ENCODE measurements at regions not wholly inside any gene's neighbourhood (a gene's known extent, or its start where the extent isn't known, plus 50 kb on each side); places are given as distances from the start of the nearest gene placed in this dataset.

DNA sequence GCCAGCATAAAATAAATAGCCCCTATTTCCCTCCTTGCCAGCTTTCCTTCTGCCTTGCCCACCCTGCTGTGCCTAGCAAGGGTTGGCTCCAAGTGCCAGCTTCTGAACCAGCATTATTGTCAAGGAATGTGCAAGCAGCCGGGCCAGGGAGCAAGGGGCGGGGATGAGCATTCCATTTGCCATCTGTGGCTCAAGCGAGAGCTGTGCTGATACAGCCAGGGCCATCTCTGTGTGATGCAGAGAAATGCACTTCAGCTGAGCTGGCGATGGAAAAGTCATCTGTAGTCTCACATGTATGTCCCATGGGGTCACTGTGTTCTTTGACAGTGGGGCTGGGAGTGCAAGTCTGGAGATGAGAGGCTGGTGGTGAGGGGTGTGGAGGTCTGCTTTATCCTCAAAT is 137.3 kb downstream of the SUDS3 start:
- TF ChIP-seq ZNF140 (CRISPR knock-in tag; IDR thresholded peaks at IDR 0.05) (no peak), HDAC8 (tag; IDR thresholded peaks at IDR 0.05) (no peak), PTRF (tag; IDR thresholded peaks at IDR 0.05) (no peak), SP2 (IDR thresholded peaks at IDR 0.05; ENCODE audit: extremely low read depth, low read depth, low read length, poor library complexity, severe bottlenecking) (no peak), TEAD1 (CRISPR knock-in tag; IDR thresholded peaks at IDR 0.05) (no peak), KDM1A (IDR thresholded peaks at IDR 0.05) (no peak), ZNF174 (CRISPR knock-in tag; IDR thresholded peaks at IDR 0.05) (no peak), BMI1 (IDR thresholded peaks at IDR 0.05; ENCODE audit: low read length) (no peak)
- TF ChIP-seq, protein P1, sequence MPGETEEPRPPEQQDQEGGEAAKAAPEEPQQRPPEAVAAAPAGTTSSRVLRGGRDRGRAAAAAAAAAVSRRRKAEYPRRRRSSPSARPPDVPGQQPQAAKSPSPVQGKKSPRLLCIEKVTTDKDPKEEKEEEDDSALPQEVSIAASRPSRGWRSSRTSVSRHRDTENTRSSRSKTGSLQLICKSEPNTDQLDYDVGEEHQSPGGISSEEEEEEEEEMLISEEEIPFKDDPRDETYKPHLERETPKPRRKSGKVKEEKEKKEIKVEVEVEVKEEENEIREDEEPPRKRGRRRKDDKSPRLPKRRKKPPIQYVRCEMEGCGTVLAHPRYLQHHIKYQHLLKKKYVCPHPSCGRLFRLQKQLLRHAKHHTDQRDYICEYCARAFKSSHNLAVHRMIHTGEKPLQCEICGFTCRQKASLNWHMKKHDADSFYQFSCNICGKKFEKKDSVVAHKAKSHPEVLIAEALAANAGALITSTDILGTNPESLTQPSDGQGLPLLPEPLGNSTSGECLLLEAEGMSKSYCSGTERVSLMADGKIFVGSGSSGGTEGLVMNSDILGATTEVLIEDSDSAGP (CRISPR knock-in tag; IDR thresholded peaks at IDR 0.05) = no peak
- no TSS peak for BruUV-seq (replicated peaks)
- ChIA-PET CTCF (ENCODE audit: low intra/inter-chr PET ratio) (no interaction called here), POLR2A (interaction anchor here (0.5 kb wide), 1 partner anchor 595 kb away, joined by 3 read pairs; no protein-coding TSS in a partner anchor)
- H3K27ac ChIP-seq (ENCODE audit: extremely low read depth, low read depth, low read length) = no peak overlapping the region
- no peaks in the 10 kb centered on the region for H3K4me1 ChIP-seq (replicated peaks in 1 of 2; ENCODE audit: control insufficient read depth in 2 of 2, insufficient read depth in 2 of 2, low read length in 2 of 2)
- in situ Hi-C loops (cut with MboI) (no loop called here), intact Hi-C loops (cut with micrococcal nuclease) (no loop called here)
- no peak overlapping the region for H3K9ac ChIP-seq (ENCODE audit: insufficient read depth in 1 of 2, low read depth in 2 of 2, low read length in 2 of 2)
- no peaks in the 10 kb centered on the region for H3K36me3 ChIP-seq (ENCODE audit: control insufficient read depth, insufficient read depth, low read length)
- DNase-seq (ENCODE audit: extremely low read depth in 1 of 4, low spot score in 3 of 4) = no peak
- no peaks in the 10 kb centered on the region for H3K27me3 ChIP-seq (ENCODE audit: control insufficient read depth in 2 of 2, insufficient read depth in 2 of 2, low read length in 2 of 2)
- WGBS (ENCODE audit: insufficient coverage, low coverage, missing lambda C conversion rate) = 0% methylated on average over 4 of the region's 4 CpGs
- H3K9me1 ChIP-seq (ENCODE audit: control insufficient read depth, insufficient read depth, low read length) = no peaks in the 10 kb centered on the region
- no peak overlapping the region for H3K4me2 ChIP-seq (ENCODE audit: insufficient read depth, low read length)
- no peak for FAIRE-seq
- no peak for ATAC-seq
- H3K4me3 ChIP-seq = no peak overlapping the region
- no peak overlapping the region for H2AFZ ChIP-seq (ENCODE audit: low read depth, low read length)
- H3K79me2 ChIP-seq (ENCODE audit: control insufficient read depth, insufficient read depth, low read length) = no peaks in the 10 kb centered on the region
- no peaks in the 10 kb centered on the region for H3K9me3 ChIP-seq (replicated peaks; ENCODE audit: control insufficient read depth, insufficient read depth, low read depth, low read length)
- H4K20me1 ChIP-seq (replicated peaks; ENCODE audit: control insufficient read depth, insufficient read depth, low read length) = no peaks in the 10 kb centered on the region
